ENCODE measurements at regions not wholly inside any gene's neighbourhood (a gene's known extent, or its start where the extent isn't known, plus 50 kb on each side); places are given as distances from the start of the nearest gene placed in this dataset.
"Not testable (repeated sequence)": the region's sequence is repeated elsewhere in the genome, so short reads cannot be mapped to it uniquely, and the experiment has no call there.

DNA sequence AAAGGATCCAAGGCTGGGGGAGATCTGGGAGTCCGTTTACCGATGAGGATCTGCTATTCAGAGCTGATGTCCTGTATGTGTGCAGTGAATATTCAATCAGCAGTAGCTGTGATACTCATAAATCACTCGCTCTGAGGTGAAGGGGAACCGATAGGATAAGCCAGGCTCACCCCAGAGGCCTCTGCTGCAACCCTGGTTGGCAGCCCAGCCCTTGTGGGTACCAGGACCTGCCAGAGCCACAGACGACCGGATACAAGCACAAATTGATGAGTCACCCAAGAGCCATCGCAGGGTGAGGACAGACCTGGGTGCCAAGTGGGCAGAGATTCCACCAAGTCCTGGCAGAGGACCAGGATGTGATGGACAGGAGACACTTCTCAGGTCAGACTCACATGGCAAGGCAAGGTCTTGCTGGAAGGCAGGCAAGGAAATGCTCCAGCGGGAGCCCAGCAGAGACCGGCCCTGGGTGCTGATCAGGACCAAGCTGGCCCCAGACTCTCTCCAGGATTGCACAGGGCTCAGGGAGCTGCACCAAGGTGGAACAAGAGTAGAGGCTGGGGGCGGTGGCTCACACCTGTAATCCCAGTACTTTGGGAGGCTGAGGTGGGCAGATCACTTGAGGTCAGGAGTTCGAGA lies 112.2 kb upstream of the ZNF479 start:
- H3K27ac Mint-ChIP-seq; POLR2A ChIA-PET; intact Hi-C loops (cut with micrococcal nuclease); DNase-seq; H3K4me3 Mint-ChIP-seq; H3K36me3 ChIP-seq (ENCODE audit: control insufficient read depth in 2 of 3, insufficient read depth in 3 of 3, low read length in 3 of 3); CTCF ChIA-PET; H3K27me3 ChIP-seq (ENCODE audit: control insufficient read depth in 2 of 2, insufficient read depth in 2 of 2, low read length in 2 of 2); H3K4me1 ChIP-seq (ENCODE audit: control insufficient read depth in 2 of 2, insufficient read depth in 2 of 2, low read length in 2 of 2); H3K4me3 ChIP-seq (ENCODE audit: low read length); H3K27ac ChIP-seq (ENCODE audit: low read depth, low read length); H3K27me3 Mint-ChIP-seq; ATAC-seq; H3K4me1 Mint-ChIP-seq: not testable (repeated sequence)
- H3K9me3 ChIP-seq (ENCODE audit: control insufficient read depth in 2 of 3, low read length in 3 of 3): peaks cover 0 to 45% (median 0%) of the 10 kb centered on the region in 3 experiments
- H3K9me3 Mint-ChIP-seq: peaks cover 10 to 80% (median 39%) of the 10 kb centered on the region in 11 donors
- H3K36me3 Mint-ChIP-seq: peaks cover 0 to 23% (median 1%) of the 10 kb centered on the region in 5 donors

DNA sequence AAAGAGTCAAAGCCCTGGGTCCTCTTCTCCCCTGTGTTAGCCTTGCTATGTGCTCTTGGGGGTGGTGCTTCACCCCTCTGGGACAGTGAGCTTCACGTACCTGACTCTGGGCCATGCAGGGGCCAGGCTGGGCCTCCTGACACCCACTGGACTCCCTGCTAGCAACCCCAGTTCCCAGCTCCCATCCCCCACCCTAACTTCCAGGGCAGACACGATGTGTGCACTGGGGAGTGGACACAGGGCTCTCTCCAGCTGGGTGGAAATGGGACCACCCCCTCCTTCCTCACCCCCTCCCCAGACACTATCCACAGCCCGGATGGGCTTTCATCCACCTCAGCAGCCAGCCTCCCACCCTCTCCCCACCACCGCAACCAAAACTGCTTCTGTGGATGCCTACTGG lies 113.0 kb upstream of the ZNF479 start:
- Histone ChIP-seq H3K4me1 (ENCODE audit: control insufficient read depth in 2 of 2, insufficient read depth in 2 of 2, low read length in 2 of 2) (no peaks in the 10 kb centered on the region), H3K9me3 (ENCODE audit: control insufficient read depth in 2 of 3, low read length in 3 of 3) (peaks cover 0 to 42% (median 0%) of the 10 kb centered on the region in 3 experiments), H3K27ac (ENCODE audit: low read depth, low read length) (no peak overlapping the region), H3K4me3 (ENCODE audit: low read length) (no peak overlapping the region), H3K36me3 (ENCODE audit: control insufficient read depth in 2 of 3, insufficient read depth in 3 of 3, low read length in 3 of 3) (no peaks in the 10 kb centered on the region), H3K27me3 (ENCODE audit: control insufficient read depth in 2 of 2, insufficient read depth in 2 of 2, low read length in 2 of 2) (no peaks in the 10 kb centered on the region)
- DNase-seq: no peak
- no peak overlapping the region for H3K4me3 Mint-ChIP-seq
- ChIA-PET CTCF (no interaction called here), POLR2A (no interaction called here)
- peaks cover 10 to 85% (median 39%) of the 10 kb centered on the region in 11 donors for H3K9me3 Mint-ChIP-seq
- ATAC-seq: no peak
- intact Hi-C loops (cut with micrococcal nuclease): no loop called here
- no peaks in the 10 kb centered on the region for H3K4me1 Mint-ChIP-seq
- peaks cover 0 to 23% (median 1%) of the 10 kb centered on the region in 5 donors for H3K36me3 Mint-ChIP-seq
- H3K27me3 Mint-ChIP-seq: no peaks in the 10 kb centered on the region
- no peak overlapping the region for H3K27ac Mint-ChIP-seq

GRCh38 chr7:57250801-57251200 lies 118.6 kb upstream of the ZNF479 start:
- intact Hi-C loops (cut with micrococcal nuclease): no loop called here
- Mint-ChIP-seq H3K36me3 (peaks cover 0 to 8% (median 0%) of the 10 kb centered on the region in 5 donors), H3K27me3 (no peaks in the 10 kb centered on the region)

GRCh38 chr7:57256637-57257375 lies 124.6 kb upstream of the ZNF479 start:
- Mint-ChIP-seq H3K27me3 (no peaks in the 10 kb centered on the region), H3K36me3 (no peaks in the 10 kb centered on the region), H3K27ac (no peak overlapping the region), H3K9me3 (peaks cover 0 to 69% (median 16%) of the 10 kb centered on the region in 11 donors), H3K4me3 (no peak overlapping the region), H3K4me1 (no peaks in the 10 kb centered on the region)
- DNase-seq: no peak
- intact Hi-C loops (cut with micrococcal nuclease): no loop called here
- ATAC-seq: no peak
- Histone ChIP-seq H3K27ac (ENCODE audit: low read depth, low read length) (no peak overlapping the region), H3K9me3 (ENCODE audit: control insufficient read depth in 2 of 3, low read length in 3 of 3) (peaks cover 0 to 35% (median 0%) of the 10 kb centered on the region in 3 experiments), H3K4me1 (ENCODE audit: control insufficient read depth in 2 of 2, insufficient read depth in 2 of 2, low read length in 2 of 2) (no peaks in the 10 kb centered on the region), H3K36me3 (ENCODE audit: control insufficient read depth in 2 of 3, insufficient read depth in 3 of 3, low read length in 3 of 3) (no peaks in the 10 kb centered on the region), H3K4me3 (ENCODE audit: low read length) (no peak overlapping the region), H3K27me3 (ENCODE audit: control insufficient read depth in 2 of 2, insufficient read depth in 2 of 2, low read length in 2 of 2) (no peaks in the 10 kb centered on the region)
- CTCF ChIA-PET: no interaction called here
- POLR2A ChIA-PET: no interaction called here

More at GRCh38 chr7:57250801-57251200, 118.6 kb upstream of the ZNF479 start:
- Histone ChIP-seq H3K27me3 (ENCODE audit: control insufficient read depth in 2 of 2, insufficient read depth in 2 of 2, low read length in 2 of 2) (no peaks in the 10 kb centered on the region), H3K9me3 (ENCODE audit: control insufficient read depth in 2 of 3, low read length in 3 of 3) (peaks cover 0 to 17% (median 0%) of the 10 kb centered on the region in 3 experiments), H3K4me3 (ENCODE audit: low read length) (no peak overlapping the region), H3K36me3 (ENCODE audit: control insufficient read depth in 2 of 3, insufficient read depth in 3 of 3, low read length in 3 of 3) (no peaks in the 10 kb centered on the region), H3K4me1 (ENCODE audit: control insufficient read depth in 2 of 2, insufficient read depth in 2 of 2, low read length in 2 of 2) (no peaks in the 10 kb centered on the region), H3K27ac (ENCODE audit: low read depth, low read length) (no peak overlapping the region)
- Mint-ChIP-seq H3K4me3 (no peak overlapping the region), H3K9me3 (peaks cover 5 to 80% (median 24%) of the 10 kb centered on the region in 11 donors), H3K4me1 (no peaks in the 10 kb centered on the region), H3K27ac (no peak overlapping the region)
- DNase-seq (no peak), ATAC-seq (no peak)
- POLR2A ChIA-PET: no interaction called here
- CTCF ChIA-PET: no interaction called here

DNA sequence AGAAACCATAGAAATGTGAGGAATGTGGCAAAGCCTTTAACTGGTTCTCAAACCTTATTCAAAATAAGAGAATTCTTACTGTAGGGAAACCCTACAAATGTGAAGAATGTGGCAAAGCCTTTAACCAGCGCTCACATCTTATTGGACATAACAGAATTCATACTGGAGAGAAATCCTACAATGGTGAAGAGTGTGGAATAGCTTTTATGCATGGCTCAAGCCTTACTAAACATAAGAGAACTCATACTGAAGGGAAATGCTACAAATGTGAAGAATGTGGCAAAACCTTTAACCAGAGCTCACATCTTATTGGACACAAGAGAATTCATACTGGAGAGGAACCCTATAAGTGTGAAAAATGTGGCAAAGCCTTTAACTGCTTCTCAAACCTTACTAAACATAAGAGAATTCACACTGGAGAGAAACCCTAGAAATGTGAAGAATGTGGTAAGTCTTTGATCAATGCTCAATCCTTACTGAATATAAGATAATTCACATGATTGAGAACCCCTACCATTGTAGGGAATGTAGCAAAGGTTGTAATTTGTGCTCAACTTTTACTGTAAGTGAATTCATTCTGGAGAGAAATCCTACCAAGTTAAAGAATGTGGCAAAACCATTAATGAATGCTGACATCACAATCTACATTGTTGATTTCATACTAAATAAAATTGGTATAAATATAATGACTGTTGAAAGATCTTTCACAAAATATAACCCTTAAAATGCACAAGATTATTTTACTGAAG lies 142.5 kb upstream of the ZNF479 start:
- ATAC-seq (no peak), DNase-seq (no peak)
- peaks cover 11 to 96% (median 57%) of the 10 kb centered on the region in 11 donors for H3K9me3 Mint-ChIP-seq
- H3K4me1 Mint-ChIP-seq: no peaks in the 10 kb centered on the region
- ChIA-PET CTCF (no interaction called here), POLR2A (no interaction called here)
- Histone ChIP-seq H3K36me3 (ENCODE audit: control insufficient read depth in 2 of 3, insufficient read depth in 3 of 3, low read length in 3 of 3) (no peaks in the 10 kb centered on the region), H3K4me1 (ENCODE audit: control insufficient read depth in 2 of 2, insufficient read depth in 2 of 2, low read length in 2 of 2) (no peaks in the 10 kb centered on the region), H3K4me3 (ENCODE audit: low read length) (no peak overlapping the region), H3K27me3 (ENCODE audit: control insufficient read depth in 2 of 2, insufficient read depth in 2 of 2, low read length in 2 of 2) (no peaks in the 10 kb centered on the region), H3K9me3 (ENCODE audit: control insufficient read depth in 2 of 3, low read length in 3 of 3) (peaks cover 0 to 56% (median 6%) of the 10 kb centered on the region in 3 experiments), H3K27ac (ENCODE audit: low read depth, low read length) (no peak overlapping the region)
- H3K4me3 Mint-ChIP-seq: no peak overlapping the region
- no peaks in the 10 kb centered on the region for H3K27me3 Mint-ChIP-seq
- H3K36me3 Mint-ChIP-seq: peaks cover 0 to 21% (median 0%) of the 10 kb centered on the region in 5 donors
- H3K27ac Mint-ChIP-seq: no peak overlapping the region
- intact Hi-C loops (cut with micrococcal nuclease): no loop called here

- CTCF ChIA-PET: interaction anchor here (0.6 kb wide), 1 partner anchor 12 kb away, joined by 4 read pairs; no protein-coding TSS in a partner anchor
- no peak overlapping the region for H3K27ac ChIP-seq (ENCODE audit: low read depth, low read length)
- H3K27me3 Mint-ChIP-seq: no peaks in the 10 kb centered on the region
- POLR2A ChIA-PET: no interaction called here
- no peak overlapping the region for H3K4me3 ChIP-seq (ENCODE audit: low read length)
- no peaks in the 10 kb centered on the region for H3K36me3 ChIP-seq (ENCODE audit: control insufficient read depth in 2 of 3, insufficient read depth in 3 of 3, low read length in 3 of 3)
- ATAC-seq: no peak
- H3K36me3 Mint-ChIP-seq: peaks cover 0 to 5% (median 0%) of the 10 kb centered on the region in 5 donors
- DNase-seq: no peak
- H3K4me3 Mint-ChIP-seq: no peak overlapping the region
- H3K27ac Mint-ChIP-seq: no peak overlapping the region
- H3K27me3 ChIP-seq (ENCODE audit: control insufficient read depth in 2 of 2, insufficient read depth in 2 of 2, low read length in 2 of 2): no peaks in the 10 kb centered on the region
- peaks cover 7 to 69% (median 16%) of the 10 kb centered on the region in 11 donors for H3K9me3 Mint-ChIP-seq
- intact Hi-C loops (cut with micrococcal nuclease): no loop called here
- H3K4me1 ChIP-seq (ENCODE audit: control insufficient read depth in 2 of 2, insufficient read depth in 2 of 2, low read length in 2 of 2): no peaks in the 10 kb centered on the region
- H3K4me1 Mint-ChIP-seq: no peaks in the 10 kb centered on the region
- H3K9me3 ChIP-seq (ENCODE audit: control insufficient read depth in 2 of 3, low read length in 3 of 3): peaks cover 0 to 21% (median 0%) of the 10 kb centered on the region in 3 experiments
Measured at GRCh38 chr7:57300747-57301146, 149.2 kb upstream of the ZNF716 start.

All from naive thymus-derived CD4-positive, alpha-beta T cell (primary cell).